ENCODE measurements at regions not wholly inside any gene's neighbourhood (a gene's known extent, or its start where the extent isn't known, plus 50 kb on each side); places are given as distances from the start of the nearest gene placed in this dataset.

- TF ChIP-seq ZFY (CRISPR knock-in tag; IDR thresholded peaks at IDR 0.05), result no peak
- no peak for TF ChIP-seq POLR2AphosphoS5 (IDR thresholded peaks at IDR 0.05; ENCODE audit: low read depth, low read length)
- TF ChIP-seq MLX (CRISPR knock-in tag; IDR thresholded peaks at IDR 0.05), result no peak
- TF ChIP-seq SRSF1 (optimal IDR thresholded peaks at IDR 0.05; ENCODE audit: low read depth, low read length), result no peak
- TF ChIP-seq TCF7L2 (IDR thresholded peaks at IDR 0.05; ENCODE audit: low read depth, low read length), result no peak
- TF ChIP-seq ZNF550 (CRISPR knock-in tag; IDR thresholded peaks at IDR 0.05; ENCODE audit: borderline replicate concordance), result no peak
- TF ChIP-seq ZNF629 (CRISPR knock-in tag; conservative IDR thresholded peaks at IDR 0.05), result no peak
- no peak for TF ChIP-seq ZNF513 (CRISPR knock-in tag; conservative IDR thresholded peaks at IDR 0.05)
- no peak for TF ChIP-seq HNRNPUL1 (IDR thresholded peaks at IDR 0.05; ENCODE audit: low read depth, low read length)
Measured at GRCh38 chr13:65293530-65294198, 1936.5 kb downstream of the PCDH9 start.
